ENCODE measurements at regions not wholly inside any gene's neighbourhood (a gene's known extent, or its start where the extent isn't known, plus 50 kb on each side); places are given as distances from the start of the nearest gene placed in this dataset.

DNA sequence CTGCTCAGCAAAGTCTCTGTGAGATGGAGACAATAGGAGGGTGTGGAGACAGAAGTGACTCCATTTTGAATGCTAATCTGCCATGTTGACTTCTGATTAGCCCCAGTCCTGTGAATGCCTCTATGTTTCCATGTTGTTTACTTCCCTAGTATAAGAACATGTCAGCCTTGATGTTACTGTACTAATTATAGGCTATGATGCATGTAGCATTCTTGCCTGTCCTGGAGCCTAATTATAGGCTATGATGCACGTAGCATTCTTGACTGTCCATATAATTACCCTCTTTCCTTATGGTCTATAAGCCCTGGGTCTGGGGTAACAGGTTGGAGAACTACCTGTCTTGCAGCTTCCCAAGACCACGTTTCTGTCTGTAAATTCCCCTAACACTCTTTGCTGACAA, 353.3 kb upstream of the CLINT1 start:
- no peak overlapping the region for H3K4me3 ChIP-seq (ENCODE audit: low read depth, low read length)
- TF ChIP-seq CTCF (IDR thresholded peaks at IDR 0.05; ENCODE audit: borderline replicate concordance, insufficient read depth, low read depth, low read length): no peak

GRCh38 chr5:158209219-158209908, 350.4 kb upstream of the CLINT1 start:
- no peak overlapping the region for H3K4me3 ChIP-seq (ENCODE audit: low read depth, low read length)
- TF ChIP-seq CTCF (IDR thresholded peaks at IDR 0.05; ENCODE audit: borderline replicate concordance, insufficient read depth, low read depth, low read length): no peak

DNA sequence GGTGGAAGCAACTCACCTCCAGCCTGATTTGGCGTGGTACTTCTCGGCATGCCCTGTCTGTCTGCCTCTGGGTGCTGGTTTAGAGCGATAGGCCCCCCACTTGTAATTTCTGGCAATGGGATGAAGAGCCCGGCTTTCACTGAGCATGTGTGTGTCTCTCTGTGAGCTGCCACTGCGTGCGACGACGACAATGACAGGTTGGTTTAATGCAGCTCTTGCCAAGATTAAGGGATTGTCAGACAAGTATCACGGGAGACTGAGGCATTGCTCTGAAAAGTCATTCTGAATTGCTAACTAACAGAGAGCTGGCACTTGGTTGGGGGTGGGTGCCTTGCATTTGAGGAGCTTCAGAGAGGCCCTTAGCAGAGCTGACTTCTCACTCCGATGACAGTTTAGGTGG, 348.8 kb upstream of the CLINT1 start:
- no peak overlapping the region for H3K4me3 ChIP-seq (ENCODE audit: low read depth, low read length)
- no peak for TF ChIP-seq CTCF (IDR thresholded peaks at IDR 0.05; ENCODE audit: borderline replicate concordance, insufficient read depth, low read depth, low read length)

DNA sequence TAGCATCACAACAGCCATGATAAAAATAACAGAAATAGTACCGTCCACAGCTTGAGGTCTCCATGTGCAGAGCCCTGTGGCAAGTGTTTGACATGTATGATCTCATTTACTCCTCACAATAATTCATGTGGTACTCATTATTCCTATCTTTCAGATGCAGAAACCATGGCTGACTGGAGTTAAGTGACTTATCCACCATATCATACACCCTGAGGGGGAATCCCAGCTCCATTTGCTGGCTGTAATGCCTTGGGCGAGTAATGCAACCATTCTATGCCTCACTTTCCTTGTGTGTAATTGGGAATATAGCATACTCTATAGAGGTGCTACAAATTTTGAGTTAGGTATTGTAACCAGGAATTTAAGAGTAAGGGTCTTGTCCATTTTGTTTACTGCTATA, 347.0 kb upstream of the CLINT1 start:
- no peak for TF ChIP-seq CTCF (IDR thresholded peaks at IDR 0.05; ENCODE audit: borderline replicate concordance, insufficient read depth, low read depth, low read length)
- H3K4me3 ChIP-seq (ENCODE audit: low read depth, low read length): no peak overlapping the region

- H3K4me3 ChIP-seq (ENCODE audit: low read depth, low read length): no peak overlapping the region
- no peak for TF ChIP-seq CTCF (IDR thresholded peaks at IDR 0.05; ENCODE audit: borderline replicate concordance, insufficient read depth, low read depth, low read length)
Observed at GRCh38 chr5:158203261-158203660, 344.3 kb upstream of the CLINT1 start.

DNA sequence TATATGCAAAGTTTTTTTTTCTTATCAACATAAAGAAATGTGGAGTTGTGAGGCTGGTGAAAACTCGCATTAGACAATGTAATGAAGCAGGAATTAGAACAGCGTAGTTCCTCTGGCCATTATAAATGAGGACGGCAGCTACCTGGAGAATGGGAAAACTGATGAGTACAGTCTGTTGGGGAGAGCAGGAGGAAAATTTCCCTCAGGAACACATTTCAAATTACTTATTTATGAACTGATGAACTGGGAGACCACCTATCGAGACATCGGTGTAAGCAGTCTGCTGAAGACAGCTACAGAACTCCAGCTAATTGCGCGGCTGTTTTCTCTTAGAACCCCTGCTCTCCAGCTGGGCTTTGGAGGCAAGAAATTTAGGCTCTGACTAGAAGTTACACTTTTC, 343.9 kb upstream of the CLINT1 start:
- TF ChIP-seq CTCF (IDR thresholded peaks at IDR 0.05; ENCODE audit: borderline replicate concordance, insufficient read depth, low read depth, low read length): no peak
- H3K4me3 ChIP-seq (ENCODE audit: low read depth, low read length): no peak overlapping the region

GRCh38 chr5:158200619-158201018, 341.7 kb upstream of the CLINT1 start:
- TF ChIP-seq CTCF (IDR thresholded peaks at IDR 0.05; ENCODE audit: borderline replicate concordance, insufficient read depth, low read depth, low read length): no peak
- H3K4me3 ChIP-seq (ENCODE audit: low read depth, low read length): no peak overlapping the region
